OCI-LY1 (cell line): ENCODE measurements at regions not wholly inside any gene's neighbourhood (a gene's known extent, or its start where the extent isn't known, plus 50 kb on each side); places are given as distances from the start of the nearest gene placed in this dataset.

ENCODE experiments used
- EZH2 ChIP-seq: fragments of 200-600 bp; sonication (generic), shearing (Covaris generic); IDR thresholded peaks from 2 replicates; pipeline ENCODE4 v1.8.0; 2017; ENCODE audit warnings: borderline replicate concordance, mixed run types, mild to moderate bottlenecking, antibody characterized with exemption, low read length, moderate library complexity, mixed read lengths
- TF ChIP-seq, protein P1 (sequence below): fragments of 200-600 bp; sonication (generic), shearing (Covaris generic); IDR thresholded peaks from 2 replicates; pipeline ENCODE4 v1.5.1; 2017; ENCODE audit warnings: mild to moderate bottlenecking, antibody characterized with exemption, low read length, moderate library complexity, mixed read lengths

DNA sequence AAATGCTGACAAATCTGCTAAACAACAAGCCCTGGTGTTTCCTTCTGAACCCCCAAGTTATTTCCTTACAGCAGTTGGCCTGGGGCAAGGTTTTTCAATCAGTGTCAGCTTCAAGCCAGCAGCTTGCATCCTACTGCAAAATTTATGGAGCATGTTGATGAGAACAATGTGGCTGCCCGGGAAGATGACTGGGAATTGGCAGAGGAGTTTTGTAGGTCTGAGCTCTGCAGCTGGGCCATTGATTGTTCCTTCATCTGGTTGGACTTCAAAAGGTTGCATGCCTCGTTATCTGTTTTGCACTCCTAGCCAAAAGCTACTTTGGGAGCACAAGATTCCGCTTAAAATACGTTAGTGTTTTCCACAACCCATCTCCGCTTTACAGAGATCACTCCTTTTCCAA is 1030.3 kb upstream of the LCORL start:
- TF ChIP-seq, protein P1, sequence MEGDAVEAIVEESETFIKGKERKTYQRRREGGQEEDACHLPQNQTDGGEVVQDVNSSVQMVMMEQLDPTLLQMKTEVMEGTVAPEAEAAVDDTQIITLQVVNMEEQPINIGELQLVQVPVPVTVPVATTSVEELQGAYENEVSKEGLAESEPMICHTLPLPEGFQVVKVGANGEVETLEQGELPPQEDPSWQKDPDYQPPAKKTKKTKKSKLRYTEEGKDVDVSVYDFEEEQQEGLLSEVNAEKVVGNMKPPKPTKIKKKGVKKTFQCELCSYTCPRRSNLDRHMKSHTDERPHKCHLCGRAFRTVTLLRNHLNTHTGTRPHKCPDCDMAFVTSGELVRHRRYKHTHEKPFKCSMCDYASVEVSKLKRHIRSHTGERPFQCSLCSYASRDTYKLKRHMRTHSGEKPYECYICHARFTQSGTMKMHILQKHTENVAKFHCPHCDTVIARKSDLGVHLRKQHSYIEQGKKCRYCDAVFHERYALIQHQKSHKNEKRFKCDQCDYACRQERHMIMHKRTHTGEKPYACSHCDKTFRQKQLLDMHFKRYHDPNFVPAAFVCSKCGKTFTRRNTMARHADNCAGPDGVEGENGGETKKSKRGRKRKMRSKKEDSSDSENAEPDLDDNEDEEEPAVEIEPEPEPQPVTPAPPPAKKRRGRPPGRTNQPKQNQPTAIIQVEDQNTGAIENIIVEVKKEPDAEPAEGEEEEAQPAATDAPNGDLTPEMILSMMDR = no peak
- TF ChIP-seq EZH2 = no peak
